HPDE6-E6E7 (cell line): ENCODE measurements at regions not wholly inside any gene's neighbourhood (a gene's known extent, or its start where the extent isn't known, plus 50 kb on each side); places are given as distances from the start of the nearest gene placed in this dataset.
"Not testable (repeated sequence)": the region's sequence is repeated elsewhere in the genome, so short reads cannot be mapped to it uniquely, and the experiment has no call there.

Source experiments
- DNase-seq: peaks from one replicate; pipeline ENCODE4 v3.0.0; 2011; ENCODE audit warnings: missing footprints; ENCODE audit errors: extremely low spot score

DNA sequence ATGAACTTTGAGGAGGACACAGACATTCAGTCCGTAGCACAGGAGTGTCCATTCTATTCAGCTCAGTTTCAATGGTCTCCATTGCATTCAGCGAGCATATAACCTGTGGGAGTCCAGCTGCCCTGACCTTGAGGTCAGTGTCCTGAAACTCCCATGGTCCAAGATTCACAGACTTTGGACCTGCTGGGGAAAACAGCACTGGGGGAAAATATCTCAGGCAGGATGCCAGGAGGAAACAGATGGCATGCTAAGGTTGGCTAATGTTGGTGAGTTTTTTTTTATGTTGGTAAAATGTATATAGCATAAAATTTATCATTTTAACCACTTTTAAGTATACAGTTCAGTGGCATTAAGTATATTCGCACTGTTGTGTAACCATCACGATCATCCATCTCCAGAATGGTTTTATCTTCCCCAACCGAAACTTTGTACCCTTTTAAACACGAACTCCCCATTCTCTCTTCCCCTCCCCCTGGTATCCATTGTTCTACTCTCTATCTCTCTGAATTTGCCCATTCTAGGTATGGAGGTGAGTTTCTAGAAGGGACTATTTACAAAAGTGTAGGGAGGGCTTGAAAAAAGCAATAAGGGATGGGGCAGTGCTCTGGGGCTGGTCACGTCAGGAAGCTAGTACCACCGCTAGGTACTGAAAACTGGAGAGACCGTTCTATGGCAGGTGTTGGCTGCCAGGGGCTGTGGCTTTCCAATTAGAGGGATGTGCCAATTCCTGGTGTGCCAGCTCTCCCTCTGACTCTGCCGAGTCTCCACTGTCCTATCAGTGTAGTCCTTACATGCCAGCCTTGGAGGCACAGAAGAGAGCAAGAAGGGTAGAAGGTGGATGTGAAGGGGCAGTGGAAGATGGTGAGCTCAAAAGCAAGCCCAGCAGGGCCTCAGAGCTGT is 85.3 kb downstream of the FOXD2 start:
- no peak for DNase-seq

DNA sequence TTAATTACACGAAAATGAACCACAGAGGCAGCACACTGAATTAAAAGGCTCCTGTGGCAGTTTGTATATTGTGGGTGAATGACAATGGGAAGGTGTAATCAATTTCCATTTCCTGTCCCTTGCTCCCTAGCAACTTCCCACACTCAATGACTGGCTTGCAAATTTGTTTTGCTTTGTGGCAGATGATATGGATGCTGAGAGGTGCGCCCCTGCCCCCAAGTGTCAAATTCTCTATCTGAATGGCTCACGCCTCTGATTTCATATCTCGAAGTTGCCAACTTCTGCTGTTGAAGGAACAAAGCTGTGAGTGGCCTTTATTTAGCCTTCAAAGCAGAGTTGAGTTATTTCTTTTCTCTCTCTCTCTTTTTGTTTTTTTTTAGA is 86.0 kb downstream of the FOXD2 start:
- DNase-seq: no peak

DNA sequence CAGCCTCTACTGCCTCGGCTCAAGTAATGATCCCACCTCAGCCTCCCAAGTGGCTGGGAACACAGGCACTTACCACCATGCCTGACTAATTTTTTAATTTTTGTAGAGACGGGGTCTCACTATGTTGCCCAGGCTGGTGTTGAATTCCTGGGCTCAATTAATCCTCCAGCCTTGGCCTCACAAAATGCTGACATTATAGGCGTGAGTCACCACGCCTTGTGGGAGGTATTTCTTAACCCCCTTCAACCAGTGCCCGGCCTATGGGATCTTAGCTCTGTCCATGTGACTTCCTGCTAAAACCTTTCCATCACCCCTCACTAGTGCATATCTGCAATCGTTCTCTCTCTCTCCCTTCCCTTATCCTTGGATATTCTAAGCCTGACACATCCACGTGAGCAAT is 86.4 kb downstream of the FOXD2 start:
- no peak for DNase-seq

DNA sequence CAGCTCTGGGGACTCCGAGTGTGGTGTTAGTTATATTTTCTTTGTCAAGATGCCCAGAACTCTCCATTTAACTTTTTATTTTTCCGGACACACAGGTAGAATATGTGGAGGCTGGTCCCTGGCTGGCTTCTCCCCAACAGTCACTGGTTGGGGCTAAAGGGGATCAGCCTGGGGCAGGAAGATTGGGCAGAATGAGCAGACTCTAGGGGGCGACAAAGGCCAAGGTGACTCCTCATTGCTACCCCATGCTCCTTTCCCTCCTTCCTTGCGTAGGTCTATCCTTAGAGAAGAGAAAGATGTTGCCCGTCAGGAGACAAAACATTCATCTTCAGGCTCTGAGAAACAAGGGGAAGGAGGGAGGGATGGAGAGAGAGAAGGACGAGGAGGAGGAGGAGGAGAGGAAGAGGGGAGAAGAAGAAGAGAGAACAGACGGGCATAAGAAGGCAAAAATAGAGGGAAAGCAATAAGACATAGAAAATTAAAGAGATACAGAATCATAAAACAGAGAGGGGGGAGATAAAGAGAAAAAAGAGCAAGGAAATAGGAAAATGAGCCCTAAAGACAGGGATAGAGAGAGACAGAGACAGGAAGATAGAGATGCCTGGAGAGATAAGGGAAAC is 89.9 kb downstream of the FOXD2 start:
- DNase-seq: peak; percentile 29

DNA sequence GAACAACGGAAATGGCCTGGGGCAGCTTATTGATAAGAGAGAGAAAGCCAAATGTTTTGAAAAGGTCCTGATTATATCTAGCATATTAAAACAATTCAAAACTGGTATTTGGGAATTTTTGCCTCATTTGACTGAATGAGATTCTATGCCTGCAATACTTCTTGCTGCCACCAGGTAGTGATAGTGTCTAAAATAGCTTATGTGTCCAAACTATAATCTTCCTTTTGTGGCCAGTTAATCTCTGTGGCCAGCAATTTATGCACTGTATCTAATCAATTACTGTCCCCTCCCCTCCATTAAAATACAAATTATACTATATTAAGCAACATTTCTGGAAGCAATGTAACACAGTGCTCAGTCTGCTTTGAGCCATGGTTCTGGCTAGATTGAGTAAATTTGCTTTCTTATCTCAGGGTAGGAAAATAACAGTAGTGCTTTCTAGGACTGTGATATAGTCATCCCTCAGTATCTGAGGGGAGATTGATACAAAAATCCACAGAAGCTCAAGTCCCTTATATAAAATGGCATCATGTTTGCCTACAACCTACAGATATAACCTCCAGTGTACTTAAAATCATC is 91.8 kb downstream of the FOXD2 start:
- DNase-seq: no peak

DNA sequence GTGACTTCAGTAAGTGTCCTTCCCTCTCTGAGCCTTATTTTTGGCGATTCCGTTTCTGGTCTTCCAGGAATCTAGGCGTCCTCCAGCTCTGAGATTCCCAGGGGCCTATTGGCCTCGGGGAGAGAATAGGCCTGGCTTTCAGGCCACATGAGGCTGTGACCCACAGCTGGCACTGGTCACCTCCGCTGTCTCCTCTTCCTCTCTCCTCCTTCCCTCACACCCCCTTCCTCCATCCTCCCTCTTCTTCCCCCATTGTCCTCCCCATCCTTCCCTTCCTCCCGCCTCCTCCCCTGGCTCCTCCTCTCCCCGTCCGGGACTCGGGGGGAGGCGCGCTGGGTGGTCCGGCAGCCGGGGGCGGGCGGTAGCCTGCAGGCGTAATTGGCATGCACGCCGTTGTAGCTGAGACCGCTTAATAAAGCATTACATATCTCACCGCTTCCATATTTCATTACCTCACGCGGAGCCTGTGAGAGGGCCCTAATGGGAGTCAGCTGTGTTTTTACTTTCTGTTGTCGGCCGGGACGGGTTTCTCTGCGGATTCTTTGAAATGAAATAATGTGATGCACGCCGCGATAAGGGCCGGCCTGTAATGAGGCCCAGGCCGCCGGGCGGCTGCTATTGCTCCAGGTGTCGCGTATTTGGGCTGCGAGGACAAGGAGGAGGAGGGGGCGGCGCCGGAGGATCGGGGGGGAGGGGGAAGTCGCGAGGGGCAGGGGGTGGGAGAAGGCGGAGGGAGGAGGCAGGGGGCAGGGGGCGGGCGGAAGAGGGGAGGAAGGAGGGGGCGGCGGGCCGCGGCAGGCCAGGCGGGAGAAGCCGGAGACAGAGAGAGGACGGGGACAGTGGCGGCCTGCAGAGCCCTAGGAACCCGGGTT is 95.3 kb downstream of the FOXD2 start:
- DNase-seq: no peak

DNA sequence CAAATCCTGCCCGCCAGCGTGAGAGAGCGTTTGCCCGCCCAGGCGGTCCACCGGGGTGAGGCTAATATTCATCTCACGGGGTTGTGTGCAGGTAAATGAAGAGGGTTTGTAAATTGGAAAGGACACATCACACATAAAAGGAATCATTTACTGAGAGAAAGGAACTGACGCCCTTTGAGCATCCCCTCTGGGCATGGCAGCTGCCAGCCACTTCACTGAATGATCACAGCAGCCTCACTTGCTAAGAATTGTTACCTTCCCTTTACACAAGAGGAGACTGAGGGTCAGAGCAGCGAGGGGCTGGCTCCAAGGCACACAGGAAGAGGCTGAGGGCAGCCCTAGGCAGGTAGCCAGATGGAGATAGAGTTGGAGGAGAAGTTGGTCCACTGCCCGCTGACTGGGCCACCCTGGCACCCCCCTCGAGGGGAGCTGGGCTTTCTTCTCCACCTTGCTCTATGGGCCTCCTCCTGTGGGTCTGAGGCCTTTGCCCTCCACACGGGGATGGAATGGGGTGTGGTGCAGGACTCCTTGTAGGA is 96.0 kb downstream of the FOXD2 start:
- no peak for DNase-seq

DNA sequence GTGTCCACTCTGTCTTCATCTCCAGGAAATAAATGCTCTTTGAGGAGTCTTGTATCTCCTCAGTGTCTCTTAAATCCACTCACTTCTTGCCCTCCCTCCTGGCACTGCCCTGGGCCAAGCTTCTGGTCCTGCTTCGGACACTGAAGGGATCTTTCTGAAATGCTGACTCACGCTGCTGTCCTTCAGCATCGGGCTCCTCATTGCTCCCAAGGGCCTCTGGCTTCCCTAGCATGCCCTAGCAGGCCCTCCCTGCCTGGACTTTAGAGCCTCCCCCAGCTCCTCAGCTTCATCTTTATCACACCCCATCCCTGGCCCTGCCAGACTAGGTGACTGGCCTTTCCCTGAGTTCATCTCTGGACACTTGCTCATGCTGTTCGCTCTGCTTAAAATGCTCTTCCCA is 96.6 kb downstream of the FOXD2 start:
- DNase-seq: no peak

DNA sequence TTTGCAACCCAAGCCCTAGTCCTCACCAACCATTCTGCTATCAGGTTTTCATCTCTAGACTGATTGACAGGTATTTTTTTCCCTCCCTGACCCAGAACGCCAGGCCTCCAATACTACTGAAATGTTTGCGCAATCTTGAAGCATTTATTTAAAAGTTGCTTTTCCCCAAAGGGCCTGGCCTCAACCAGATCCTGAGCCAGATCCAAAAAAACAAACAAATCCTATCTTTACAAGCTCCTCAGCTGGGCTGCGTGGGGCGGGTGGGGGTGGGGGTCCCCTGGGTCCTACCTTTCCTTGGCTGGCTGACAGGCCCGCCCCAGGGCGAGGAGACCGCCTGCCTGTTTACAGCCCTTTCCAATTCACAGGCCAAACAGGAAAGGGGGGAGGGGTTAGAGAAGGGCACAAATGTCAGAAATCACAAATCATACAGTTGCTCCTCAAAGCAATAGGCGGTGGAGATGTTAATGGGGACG is 98.8 kb downstream of the FOXD2 start:
- DNase-seq: no peak

DNA sequence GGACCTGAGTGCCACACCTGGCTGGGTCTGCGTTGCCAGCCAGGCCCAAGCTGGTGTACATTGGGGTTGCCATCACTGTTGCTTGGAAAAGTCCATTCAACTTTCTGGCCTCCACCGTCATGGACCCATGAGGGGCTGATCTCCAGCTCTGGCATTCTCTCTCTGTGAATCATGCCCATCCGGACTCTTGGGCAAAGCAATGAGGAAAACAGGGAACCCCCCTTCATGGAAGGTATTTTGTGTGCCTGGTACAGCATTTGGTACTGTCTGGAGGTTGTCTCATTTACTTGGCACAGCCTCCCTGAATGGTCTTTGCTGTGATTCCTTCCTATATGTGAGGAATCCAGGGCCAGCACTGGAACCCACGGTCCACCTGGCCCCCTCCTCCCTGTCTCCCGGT is 99.4 kb downstream of the FOXD2 start:
- DNase-seq: no peak

DNA sequence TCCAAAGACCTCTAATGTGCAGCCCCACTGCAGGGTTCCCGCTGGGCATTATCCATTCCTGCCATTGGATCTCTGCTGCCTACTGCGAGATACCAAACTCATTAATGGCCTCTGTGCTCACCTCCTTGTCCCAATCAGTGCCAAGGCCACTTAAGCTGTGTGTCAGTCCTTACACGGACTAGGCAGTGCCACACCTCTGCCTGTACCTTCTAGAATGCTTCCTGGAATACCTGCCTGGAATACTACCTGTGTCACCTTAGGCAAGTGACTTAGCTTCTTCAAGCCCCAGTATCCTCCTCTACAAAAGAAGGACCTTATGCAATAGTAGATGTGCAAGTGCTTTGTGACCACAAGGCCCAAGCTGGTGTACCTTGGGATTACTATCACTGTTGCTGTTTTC is 100.1 kb downstream of the FOXD2 start:
- DNase-seq: no peak

DNA sequence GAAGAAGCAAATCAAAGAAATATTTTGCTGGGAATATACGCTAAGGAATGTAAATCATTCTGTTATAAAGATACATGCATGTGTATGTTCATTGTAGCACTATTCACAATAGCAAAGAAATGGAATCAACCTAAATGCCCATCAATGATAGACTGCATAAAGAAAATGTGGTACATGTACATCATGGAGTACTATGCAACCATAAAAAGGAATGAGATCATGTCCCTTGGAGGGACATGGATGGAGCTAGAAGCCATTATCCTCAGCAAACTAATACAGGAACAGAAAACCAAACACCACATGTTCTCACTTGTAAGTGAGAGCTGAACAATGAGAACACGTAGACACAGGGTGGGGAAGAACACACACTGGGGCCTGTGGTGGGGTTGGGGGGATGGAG is 100.7 kb downstream of the FOXD2 start:
- not testable (repeated sequence) for DNase-seq

DNA sequence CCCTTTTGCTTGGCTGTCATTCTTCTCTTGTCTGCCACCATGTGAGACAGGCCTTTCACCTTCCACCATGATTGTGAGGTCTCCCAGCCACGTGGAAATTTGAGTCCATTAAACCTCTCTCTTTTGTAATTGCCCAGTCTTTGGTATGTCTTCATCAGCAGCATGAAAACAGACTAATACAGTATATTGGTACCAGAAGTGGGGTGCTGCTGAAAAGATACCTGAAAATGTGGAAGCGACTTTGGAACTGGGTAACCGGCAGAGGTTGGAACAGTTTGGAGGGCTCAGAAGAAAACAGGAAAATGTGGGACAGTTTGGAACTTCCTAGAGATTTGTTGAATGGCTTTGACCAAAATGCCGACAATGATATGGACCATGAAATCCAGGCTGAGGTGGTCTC is 103.9 kb downstream of the FOXD2 start:
- not testable (repeated sequence) for DNase-seq

DNA sequence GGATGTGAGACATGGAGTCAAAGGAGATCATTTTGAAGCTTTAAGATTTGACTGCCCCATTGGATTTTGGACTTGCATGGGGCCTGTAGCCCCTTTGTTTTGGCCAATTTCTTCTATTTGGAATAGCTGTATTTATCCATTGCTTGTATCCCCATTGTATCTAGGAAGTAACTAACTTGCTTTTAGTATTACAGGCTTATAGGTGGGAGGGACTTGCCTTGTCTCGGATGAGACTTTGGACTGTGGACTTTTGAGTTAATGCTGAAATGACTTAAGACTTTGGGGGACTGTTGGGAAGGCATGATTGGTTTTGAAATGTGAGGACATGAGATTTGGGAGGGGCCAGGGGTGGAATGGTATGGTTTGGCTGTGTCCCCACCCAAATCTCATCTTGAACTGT is 105.2 kb downstream of the FOXD2 start:
- DNase-seq: not testable (repeated sequence)

DNA sequence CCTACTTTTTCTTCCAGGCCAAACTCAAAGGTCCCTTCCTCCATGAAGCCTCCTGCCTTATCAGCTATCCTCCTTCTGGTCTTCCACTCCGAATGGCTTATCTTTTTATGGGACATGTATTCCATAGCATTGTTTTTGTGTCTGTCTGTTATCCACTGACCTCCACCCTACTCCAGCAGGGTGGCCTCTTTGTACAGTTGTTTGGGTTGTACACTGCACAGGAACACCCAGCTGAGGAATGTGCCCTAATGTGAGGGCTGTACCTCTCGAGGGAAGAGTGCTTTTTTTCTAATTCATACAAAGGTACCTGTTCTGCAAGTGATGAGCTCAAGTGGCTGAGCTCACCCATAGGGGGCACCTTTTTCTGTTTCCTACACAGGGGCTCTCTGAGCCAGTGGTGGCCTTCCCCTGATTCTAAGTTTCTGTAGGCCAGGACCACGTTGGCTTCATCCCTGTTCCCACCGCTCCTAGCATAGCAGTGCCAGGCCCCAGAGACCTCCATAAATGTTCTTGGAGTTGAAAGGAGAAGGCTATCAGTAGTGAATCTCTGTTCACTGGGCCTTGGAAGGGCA is 108.2 kb downstream of the FOXD2 start:
- no peak for DNase-seq

DNA sequence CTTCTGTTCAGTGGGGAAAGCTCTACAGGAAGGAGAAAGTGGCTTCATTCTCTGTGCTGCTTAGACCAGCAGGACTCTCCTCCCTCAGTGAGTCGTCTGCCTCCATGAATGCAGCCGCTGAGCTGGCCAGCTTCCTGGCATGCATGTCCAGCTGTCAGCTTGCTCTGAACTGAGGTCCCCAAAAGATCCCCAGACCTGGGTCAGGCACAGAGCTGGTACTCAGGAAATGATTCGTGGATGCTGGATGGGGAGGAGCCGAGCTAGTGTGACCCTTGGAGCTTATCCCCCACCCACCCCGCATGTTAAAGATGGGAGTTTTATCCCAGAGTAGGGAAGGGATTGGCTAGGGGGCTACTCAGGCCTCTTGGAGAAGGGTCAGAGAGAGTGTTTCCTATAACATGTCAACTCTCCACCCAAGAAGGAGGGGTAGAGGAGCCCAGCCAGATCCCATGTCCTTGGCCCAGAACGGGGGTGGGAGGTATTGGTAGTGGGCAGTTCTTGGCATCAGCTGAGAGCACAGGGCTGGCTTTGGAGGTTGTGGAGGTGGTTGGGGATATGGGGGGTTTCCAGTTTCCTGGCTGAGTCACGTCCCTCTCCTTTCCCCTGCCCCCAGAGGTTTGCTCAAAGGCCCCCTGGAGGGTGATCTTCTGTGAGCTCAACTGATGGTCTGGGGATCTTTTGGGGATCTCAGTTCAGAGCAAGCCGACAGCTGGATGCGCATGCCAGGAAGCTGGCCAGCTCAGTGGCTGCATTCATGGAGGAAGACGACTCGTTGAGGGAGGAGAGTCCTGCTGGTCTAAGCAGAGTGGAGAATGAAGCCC is 110.1 kb downstream of the FOXD2 start:
- no peak for DNase-seq

DNA sequence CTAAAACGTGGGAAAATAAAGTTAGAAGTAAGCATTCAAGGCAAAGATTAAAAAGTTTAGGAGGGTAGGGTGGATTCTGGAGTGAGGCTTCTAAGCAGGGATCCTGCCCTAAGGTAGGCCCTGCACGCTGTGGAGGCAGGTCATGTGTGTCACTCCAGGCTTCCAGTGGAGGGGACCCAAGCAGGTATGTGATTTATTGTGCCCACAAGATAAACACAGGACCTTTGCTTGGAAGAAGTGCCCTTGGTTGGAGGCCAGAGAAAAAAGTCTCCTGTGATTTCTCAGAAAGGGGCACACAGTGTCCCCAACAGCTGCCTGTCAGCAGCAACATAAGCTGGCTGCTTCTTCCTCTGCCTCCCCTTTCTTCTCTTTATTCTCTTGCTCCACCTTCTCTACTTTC is 110.8 kb downstream of the FOXD2 start:
- DNase-seq: no peak

DNA sequence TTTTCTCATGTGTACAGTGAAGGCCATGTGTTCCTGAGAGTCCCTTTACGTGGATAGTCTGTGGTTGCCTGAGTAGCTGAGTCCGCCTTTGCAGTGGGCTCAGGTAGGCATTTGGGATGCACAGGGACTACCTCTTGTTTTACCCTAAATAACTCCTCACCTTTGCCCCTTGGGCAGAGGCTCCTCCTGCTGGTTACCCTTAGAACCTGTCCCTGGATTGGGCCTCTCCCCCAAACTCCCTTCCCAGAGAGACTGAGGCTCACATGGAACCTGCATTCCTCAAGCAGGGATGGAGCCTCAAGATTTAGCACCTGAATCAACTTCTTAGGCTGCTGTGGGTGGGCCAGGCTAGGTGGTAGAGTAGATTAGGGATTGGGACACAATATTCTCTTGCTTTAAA is 111.7 kb downstream of the FOXD2 start:
- no peak for DNase-seq

DNA sequence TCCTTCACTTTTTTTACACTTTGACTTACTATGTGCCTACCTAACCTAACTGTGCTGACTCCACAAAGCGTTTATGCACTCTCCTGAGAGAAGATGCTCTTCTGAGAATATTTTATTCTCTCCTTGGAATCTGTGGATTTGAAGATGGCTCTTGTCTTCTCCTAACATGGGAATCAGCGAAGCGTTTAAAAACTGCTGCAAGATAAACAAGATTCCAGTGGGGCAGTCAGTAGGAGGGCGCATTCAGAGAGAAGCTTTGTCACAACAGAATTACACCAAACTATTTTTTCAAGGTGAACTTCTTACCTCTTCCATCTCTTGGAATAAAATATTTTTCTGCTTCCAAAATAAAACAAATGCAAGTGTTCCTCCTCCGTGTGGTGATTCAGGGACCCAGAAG is 113.1 kb downstream of the FOXD2 start:
- DNase-seq: no peak

DNA sequence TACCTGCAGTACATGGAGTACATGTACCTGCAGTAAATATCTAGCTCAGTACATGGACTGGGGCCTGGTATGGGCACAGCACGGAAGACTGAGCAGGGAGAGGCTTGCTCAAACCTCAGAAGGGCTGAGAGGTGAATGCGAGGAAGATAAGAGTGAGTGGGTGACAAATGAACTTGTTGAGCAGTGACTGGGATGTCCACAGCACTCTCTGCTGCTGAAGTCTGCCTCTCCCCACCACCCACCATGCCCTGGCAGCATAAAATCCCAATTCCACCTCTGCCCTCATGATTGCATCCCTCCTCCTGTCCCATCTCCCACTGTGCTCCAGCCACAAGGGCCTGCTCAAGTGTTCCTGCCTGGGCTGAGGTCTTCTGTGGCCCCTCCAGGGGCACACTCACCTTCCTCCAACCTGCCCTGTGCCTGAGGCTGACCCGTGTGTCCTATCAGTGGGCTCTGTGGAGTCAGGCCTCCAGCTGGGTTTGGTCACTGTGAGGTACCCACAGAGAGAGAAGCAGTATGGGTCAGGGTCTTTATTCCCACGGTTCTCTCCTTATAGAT is 114.2 kb downstream of the FOXD2 start:
- no peak for DNase-seq
